ENCODE measurements at regions not wholly inside any gene's neighbourhood (a gene's known extent, or its start where the extent isn't known, plus 50 kb on each side); places are given as distances from the start of the nearest gene placed in this dataset.

GRCh38 chr16:73636196-73636595 lies 588.3 kb upstream of the ZFHX3 start:
- no peak overlapping the region for H3K4me3 Mint-ChIP-seq
- no peak overlapping the region for H3K27ac Mint-ChIP-seq
- H3K27me3 Mint-ChIP-seq = peaks cover 1% of the 10 kb centered on the region
- H3K36me3 Mint-ChIP-seq (ENCODE audit: low read depth) = no peaks in the 10 kb centered on the region
- H3K9me3 Mint-ChIP-seq = peaks cover 13% of the 10 kb centered on the region
- intact Hi-C loops (cut with micrococcal nuclease) = no loop called here
- TF ChIP-seq CTCF (IDR thresholded peaks at IDR 0.05) = no peak
- CTCF ChIA-PET = no interaction called here
- no peaks in the 10 kb centered on the region for H3K4me1 Mint-ChIP-seq (ENCODE audit: low read depth)
- POLR2A ChIA-PET = no interaction called here
- DNase-seq (no peak), ATAC-seq (no peak)

- no peaks in the 10 kb centered on the region for H3K27me3 Mint-ChIP-seq
- H3K4me1 Mint-ChIP-seq (ENCODE audit: low read depth) = no peaks in the 10 kb centered on the region
- H3K4me3 Mint-ChIP-seq = no peak overlapping the region
- intact Hi-C loops (cut with micrococcal nuclease) = no loop called here
- ChIA-PET CTCF (no interaction called here), POLR2A (no interaction called here)
- H3K36me3 Mint-ChIP-seq (ENCODE audit: low read depth) = no peaks in the 10 kb centered on the region
- DNase-seq (no peak), ATAC-seq (no peak)
- no peak overlapping the region for H3K27ac Mint-ChIP-seq
- H3K9me3 Mint-ChIP-seq = no peaks in the 10 kb centered on the region
- TF ChIP-seq CTCF (IDR thresholded peaks at IDR 0.05) = no peak
These were observed 581.1 kb upstream of the ZFHX3 start for GRCh38 chr16:73629011-73629410.

GRCh38 chr16:73617738-73618137 lies 569.8 kb upstream of the ZFHX3 start:
- CTCF ChIA-PET = no interaction called here
- no peak for ATAC-seq

GRCh38 chr16:73616770-73617169 lies 568.8 kb upstream of the ZFHX3 start:
- CTCF ChIA-PET = no interaction called here

More at GRCh38 chr16:73617738-73618137, 569.8 kb upstream of the ZFHX3 start:
- DNase-seq = no peak
- no peak overlapping the region for H3K4me3 Mint-ChIP-seq
- H3K9me3 Mint-ChIP-seq = no peaks in the 10 kb centered on the region
- no peak overlapping the region for H3K27ac Mint-ChIP-seq
- H3K36me3 Mint-ChIP-seq (ENCODE audit: low read depth) = no peaks in the 10 kb centered on the region
- no peaks in the 10 kb centered on the region for H3K4me1 Mint-ChIP-seq (ENCODE audit: low read depth)
- no peak for TF ChIP-seq CTCF (IDR thresholded peaks at IDR 0.05)
- peaks cover 10% of the 10 kb centered on the region for H3K27me3 Mint-ChIP-seq
- POLR2A ChIA-PET = no interaction called here
- intact Hi-C loops (cut with micrococcal nuclease) = no loop called here

GRCh38 chr16:73616166-73616753 lies 568.3 kb upstream of the ZFHX3 start:
- CTCF ChIA-PET = no interaction called here
- Mint-ChIP-seq H3K27me3 (peaks cover 13% of the 10 kb centered on the region), H3K4me3 (no peak overlapping the region), H3K36me3 (ENCODE audit: low read depth) (no peaks in the 10 kb centered on the region), H3K4me1 (ENCODE audit: low read depth) (no peaks in the 10 kb centered on the region), H3K27ac (no peak overlapping the region), H3K9me3 (no peaks in the 10 kb centered on the region)
- intact Hi-C loops (cut with micrococcal nuclease) = no loop called here
- TF ChIP-seq CTCF (IDR thresholded peaks at IDR 0.05) = no peak
- POLR2A ChIA-PET = no interaction called here
- no peak for DNase-seq
- ATAC-seq = no peak

More at GRCh38 chr16:73616770-73617169, 568.8 kb upstream of the ZFHX3 start:
- DNase-seq (no peak), ATAC-seq (no peak)
- H3K27ac Mint-ChIP-seq = no peak overlapping the region
- no peak overlapping the region for H3K4me3 Mint-ChIP-seq
- POLR2A ChIA-PET = no interaction called here
- intact Hi-C loops (cut with micrococcal nuclease) = no loop called here
- no peaks in the 10 kb centered on the region for H3K9me3 Mint-ChIP-seq
- peaks cover 13% of the 10 kb centered on the region for H3K27me3 Mint-ChIP-seq
- H3K4me1 Mint-ChIP-seq (ENCODE audit: low read depth) = no peaks in the 10 kb centered on the region
- TF ChIP-seq CTCF (IDR thresholded peaks at IDR 0.05) = no peak
- H3K36me3 Mint-ChIP-seq (ENCODE audit: low read depth) = no peaks in the 10 kb centered on the region
